ENCODE measurements at regions not wholly inside any gene's neighbourhood (a gene's known extent, or its start where the extent isn't known, plus 50 kb on each side); places are given as distances from the start of the nearest gene placed in this dataset.
A peak's percentile ranks its signal among the peaks of the same experiment; 100 is the strongest.

GRCh38 chr6:150720774-150721233, 121.1 kb downstream of the PLEKHG1 start:
- DNase-seq (ENCODE audit: low spot score), result peak; percentile 81

GRCh38 chr6:150721418-150722266, 122.0 kb downstream of the PLEKHG1 start:
- TF ChIP-seq, protein P1, sequence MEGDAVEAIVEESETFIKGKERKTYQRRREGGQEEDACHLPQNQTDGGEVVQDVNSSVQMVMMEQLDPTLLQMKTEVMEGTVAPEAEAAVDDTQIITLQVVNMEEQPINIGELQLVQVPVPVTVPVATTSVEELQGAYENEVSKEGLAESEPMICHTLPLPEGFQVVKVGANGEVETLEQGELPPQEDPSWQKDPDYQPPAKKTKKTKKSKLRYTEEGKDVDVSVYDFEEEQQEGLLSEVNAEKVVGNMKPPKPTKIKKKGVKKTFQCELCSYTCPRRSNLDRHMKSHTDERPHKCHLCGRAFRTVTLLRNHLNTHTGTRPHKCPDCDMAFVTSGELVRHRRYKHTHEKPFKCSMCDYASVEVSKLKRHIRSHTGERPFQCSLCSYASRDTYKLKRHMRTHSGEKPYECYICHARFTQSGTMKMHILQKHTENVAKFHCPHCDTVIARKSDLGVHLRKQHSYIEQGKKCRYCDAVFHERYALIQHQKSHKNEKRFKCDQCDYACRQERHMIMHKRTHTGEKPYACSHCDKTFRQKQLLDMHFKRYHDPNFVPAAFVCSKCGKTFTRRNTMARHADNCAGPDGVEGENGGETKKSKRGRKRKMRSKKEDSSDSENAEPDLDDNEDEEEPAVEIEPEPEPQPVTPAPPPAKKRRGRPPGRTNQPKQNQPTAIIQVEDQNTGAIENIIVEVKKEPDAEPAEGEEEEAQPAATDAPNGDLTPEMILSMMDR (IDR thresholded peaks at IDR 0.05; ENCODE audit: extremely low read depth, insufficient read depth, missing control alignments), result no peak
- in situ Hi-C loops (cut with MboI; ENCODE audit: low pct_unique_long_range_greater_than_20kb, low sequenced_read_pairs, unreplicated experiment), result no loop called here
- DNase-seq (ENCODE audit: low spot score), result no peak

More at GRCh38 chr6:150720774-150721233, 121.1 kb downstream of the PLEKHG1 start:
- TF ChIP-seq, protein P1 (IDR thresholded peaks at IDR 0.05; ENCODE audit: extremely low read depth, insufficient read depth, missing control alignments), result no peak
- in situ Hi-C loops (cut with MboI; ENCODE audit: low pct_unique_long_range_greater_than_20kb, low sequenced_read_pairs, unreplicated experiment), result no loop called here

GRCh38 chr6:150722614-150723344, 123.1 kb downstream of the PLEKHG1 start:
- in situ Hi-C loops (cut with MboI; ENCODE audit: low pct_unique_long_range_greater_than_20kb, low sequenced_read_pairs, unreplicated experiment), result no loop called here
- TF ChIP-seq, protein P1 (IDR thresholded peaks at IDR 0.05; ENCODE audit: extremely low read depth, insufficient read depth, missing control alignments), result no peak
- no peak for DNase-seq (ENCODE audit: low spot score)

DNA sequence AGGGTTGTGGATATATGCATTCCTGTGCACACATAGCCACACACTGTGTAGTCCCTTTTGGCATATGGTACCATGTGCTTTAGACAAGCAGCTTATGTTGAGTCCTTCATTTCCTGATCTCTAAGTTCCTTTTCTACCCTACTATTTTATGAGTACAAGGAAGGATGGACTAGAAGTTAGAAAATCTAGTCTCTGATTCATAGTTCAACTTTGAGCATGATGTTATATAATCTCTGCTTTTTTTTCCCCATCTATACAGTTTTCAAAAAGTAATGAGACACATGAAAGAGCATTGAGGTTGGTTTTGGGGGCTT, 123.6 kb downstream of the PLEKHG1 start:
- no peak for DNase-seq (ENCODE audit: low spot score)
- TF ChIP-seq, protein P1 (IDR thresholded peaks at IDR 0.05; ENCODE audit: extremely low read depth, insufficient read depth, missing control alignments), result no peak
- in situ Hi-C loops (cut with MboI; ENCODE audit: low pct_unique_long_range_greater_than_20kb, low sequenced_read_pairs, unreplicated experiment), result no loop called here

DNA sequence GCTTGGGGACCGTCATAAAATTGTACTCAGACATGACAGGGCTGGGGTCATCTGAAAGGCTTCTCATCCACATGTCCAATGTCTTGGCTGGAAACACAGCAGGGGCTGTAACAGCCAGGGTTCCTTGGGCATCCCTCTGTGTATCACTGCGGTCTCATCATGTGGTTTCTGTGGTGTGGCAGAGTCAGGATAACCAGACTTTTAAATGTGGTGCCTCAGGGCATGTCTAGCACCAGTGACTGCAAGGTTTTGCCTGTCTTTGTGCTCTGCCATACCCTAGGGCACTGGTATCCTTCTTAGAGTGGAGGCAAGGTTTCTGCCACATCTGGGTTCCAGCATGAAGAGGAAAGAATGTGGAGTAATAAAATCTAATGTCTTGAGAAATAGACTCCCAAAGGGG, 124.2 kb downstream of the PLEKHG1 start:
- TF ChIP-seq, protein P1 (IDR thresholded peaks at IDR 0.05; ENCODE audit: extremely low read depth, insufficient read depth, missing control alignments), result no peak
- no peak for DNase-seq (ENCODE audit: low spot score)
- in situ Hi-C loops (cut with MboI; ENCODE audit: low pct_unique_long_range_greater_than_20kb, low sequenced_read_pairs, unreplicated experiment), result no loop called here

- in situ Hi-C loops (cut with MboI; ENCODE audit: low pct_unique_long_range_greater_than_20kb, low sequenced_read_pairs, unreplicated experiment), result no loop called here
- TF ChIP-seq, protein P1 (IDR thresholded peaks at IDR 0.05; ENCODE audit: extremely low read depth, insufficient read depth, missing control alignments), result no peak
Observed at GRCh38 chr6:150725795-150726194, 126.1 kb downstream of the PLEKHG1 start.

More at GRCh38 chr6:150725795-150726194, 126.1 kb downstream of the PLEKHG1 start:
- no peak for DNase-seq (ENCODE audit: low spot score)

Measured in GM13977 (cell line).